CD4-positive, alpha-beta T cell (primary cell): ENCODE measurements at regions not wholly inside any gene's neighbourhood (a gene's known extent, or its start where the extent isn't known, plus 50 kb on each side); places are given as distances from the start of the nearest gene placed in this dataset.

Experiments
- ATAC-seq: fragments of 200-7000 bp; cut with Tn5 transposase; one replicate; pipeline ENCODE4 v1.10.0; 2022; ENCODE audit warnings: mild to moderate bottlenecking; ENCODE audit not compliant: poor library complexity
- CTCF ChIA-PET: fragments of 350-600 bp; sonication (Branson Sonifier 250); formaldehyde crosslinking; loops from one replicate; lab custom pipeline; 2021; ENCODE audit warnings: antibody characterized with exemption, inconsistent platforms; lab: Charles Lee
- POLR2A ChIA-PET: fragments of 350-600 bp; sonication (Branson Sonifier 250); formaldehyde crosslinking; loops from one replicate; lab custom pipeline; 2021; ENCODE audit warnings: antibody characterized with exemption, inconsistent platforms; lab: Charles Lee
- DNase-seq, 14 experiments: peaks; one replicate each; pipeline ENCODE4 v3.0.0-alpha.2; 2013 to 2020; ENCODE audit warnings: mixed read lengths in 2 of 14
- H3K27ac ChIP-seq, 2 donors: one replicate each; pipeline versions ENCODE4 v1.5.1 to v1.7.0; 2013; ENCODE audit warnings: low read length in 2 of 2, low read depth in 1 of 2, mild to moderate bottlenecking in 1 of 2
- H3K27me3 ChIP-seq, 2 experiments: 1 replicate in 1 of 2; 2 replicates in 1 of 2; pipeline versions ENCODE4 v1.6.1 to v1.7.0; 2013; ENCODE audit warnings: low read length in 2 of 2, control low read depth in 1 of 2, mild to moderate bottlenecking in 1 of 2, moderate library complexity in 1 of 2; ENCODE audit not compliant: insufficient read depth in 2 of 2, control insufficient read depth in 1 of 2
- H3K36me3 ChIP-seq: one replicate; pipeline ENCODE4 v1.6.1; 2013; ENCODE audit warnings: low read length, control low read depth; ENCODE audit not compliant: insufficient read depth
- H3K4me1 ChIP-seq: one replicate; pipeline ENCODE4 v1.6.1; 2013; ENCODE audit warnings: low read length, control low read depth; ENCODE audit not compliant: insufficient read depth
- H3K4me3 ChIP-seq: one replicate; pipeline ENCODE4 v1.5.1; 2013; ENCODE audit warnings: mild to moderate bottlenecking, low read length, moderate library complexity
- H3K9me3 ChIP-seq, 2 experiments: 1 replicate in 1 of 2; 2 replicates in 1 of 2; pipeline versions ENCODE4 v1.6.1 to v1.7.0; 2013; ENCODE audit warnings: low read length in 2 of 2, mild to moderate bottlenecking in 2 of 2, control low read depth in 1 of 2, moderate library complexity in 1 of 2; ENCODE audit not compliant: control insufficient read depth in 1 of 2, insufficient read depth in 1 of 2
- H3K27ac Mint-ChIP-seq: one replicate; pipeline ENCODE4 v1.8.0; 2020; ENCODE audit warnings: mixed read lengths
- H3K27me3 Mint-ChIP-seq: one replicate; pipeline ENCODE4 v1.8.0; 2021; ENCODE audit warnings: mixed read lengths
- H3K36me3 Mint-ChIP-seq: one replicate; pipeline ENCODE4 v1.8.0; 2021; ENCODE audit warnings: low read depth, mixed read lengths
- H3K4me1 Mint-ChIP-seq: one replicate; pipeline ENCODE4 v1.8.0; 2021; ENCODE audit warnings: low read depth, mixed read lengths
- H3K4me3 Mint-ChIP-seq: one replicate; pipeline ENCODE4 v1.8.0; 2020; ENCODE audit warnings: mild to moderate bottlenecking, mixed read lengths
- H3K9me3 Mint-ChIP-seq: one replicate; pipeline ENCODE4 v1.8.0; 2020; ENCODE audit warnings: mixed read lengths
- intact Hi-C, 2 experiments: fragments of 100-400 bp; cut with DNase I in 1 of 2; cut with micrococcal nuclease in 1 of 2; formaldehyde crosslinking; loops; one replicate each; pipeline versions ENCODE4 v1.15.1 to v1.9.0; 2023 to 2025; cut with DNase I, micrococcal nuclease
- TF ChIP-seq, protein P1 (sequence below): fragments of 200-600 bp; IDR thresholded peaks from one replicate; pipeline ENCODE4 v1.8.0; 2022; ENCODE audit warnings: antibody characterized with exemption, mild to moderate bottlenecking

- POLR2A ChIA-PET: no interaction called here
- Histone ChIP-seq H3K9me3 (peaks cover 6 to 22% of the 10 kb centered on the region in 2 experiments), H3K36me3 (no peaks in the 10 kb centered on the region), H3K4me3 (no peak overlapping the region), H3K27ac (no peak overlapping the region), H3K27me3 (no peaks in the 10 kb centered on the region), H3K4me1 (no peaks in the 10 kb centered on the region)
- DNase-seq (no peak), ATAC-seq (no peak)
- no peak overlapping the region for H3K27ac Mint-ChIP-seq
- no peaks in the 10 kb centered on the region for H3K4me1 Mint-ChIP-seq
- no peaks in the 10 kb centered on the region for H3K27me3 Mint-ChIP-seq
- intact Hi-C loops: no loop called here
- TF ChIP-seq, protein P1, sequence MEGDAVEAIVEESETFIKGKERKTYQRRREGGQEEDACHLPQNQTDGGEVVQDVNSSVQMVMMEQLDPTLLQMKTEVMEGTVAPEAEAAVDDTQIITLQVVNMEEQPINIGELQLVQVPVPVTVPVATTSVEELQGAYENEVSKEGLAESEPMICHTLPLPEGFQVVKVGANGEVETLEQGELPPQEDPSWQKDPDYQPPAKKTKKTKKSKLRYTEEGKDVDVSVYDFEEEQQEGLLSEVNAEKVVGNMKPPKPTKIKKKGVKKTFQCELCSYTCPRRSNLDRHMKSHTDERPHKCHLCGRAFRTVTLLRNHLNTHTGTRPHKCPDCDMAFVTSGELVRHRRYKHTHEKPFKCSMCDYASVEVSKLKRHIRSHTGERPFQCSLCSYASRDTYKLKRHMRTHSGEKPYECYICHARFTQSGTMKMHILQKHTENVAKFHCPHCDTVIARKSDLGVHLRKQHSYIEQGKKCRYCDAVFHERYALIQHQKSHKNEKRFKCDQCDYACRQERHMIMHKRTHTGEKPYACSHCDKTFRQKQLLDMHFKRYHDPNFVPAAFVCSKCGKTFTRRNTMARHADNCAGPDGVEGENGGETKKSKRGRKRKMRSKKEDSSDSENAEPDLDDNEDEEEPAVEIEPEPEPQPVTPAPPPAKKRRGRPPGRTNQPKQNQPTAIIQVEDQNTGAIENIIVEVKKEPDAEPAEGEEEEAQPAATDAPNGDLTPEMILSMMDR: no peak
- H3K4me3 Mint-ChIP-seq: no peak overlapping the region
- H3K36me3 Mint-ChIP-seq: no peaks in the 10 kb centered on the region
- peaks cover 10% of the 10 kb centered on the region for H3K9me3 Mint-ChIP-seq
- CTCF ChIA-PET: no interaction called here
Observed at GRCh38 chr5:101505891-101506570, 602.9 kb upstream of the ST8SIA4 start.

GRCh38 chr5:101482931-101483330, 579.8 kb upstream of the ST8SIA4 start:
- Mint-ChIP-seq H3K27ac (no peak overlapping the region), H3K4me1 (no peaks in the 10 kb centered on the region), H3K36me3 (no peaks in the 10 kb centered on the region), H3K9me3 (peaks cover 2% of the 10 kb centered on the region), H3K27me3 (no peaks in the 10 kb centered on the region), H3K4me3 (no peak overlapping the region)
- POLR2A ChIA-PET: no interaction called here
- Histone ChIP-seq H3K27me3 (no peaks in the 10 kb centered on the region), H3K27ac (no peak overlapping the region), H3K4me3 (no peak overlapping the region), H3K4me1 (no peaks in the 10 kb centered on the region), H3K9me3 (peaks cover 0 to 6% of the 10 kb centered on the region in 2 experiments), H3K36me3 (no peaks in the 10 kb centered on the region)
- DNase-seq: no peak
- CTCF ChIA-PET: no interaction called here
- TF ChIP-seq, protein P1: no peak
- no peak for ATAC-seq
- intact Hi-C loops: no loop called here

GRCh38 chr5:101473483-101473882, 570.4 kb upstream of the ST8SIA4 start:
- Histone ChIP-seq H3K9me3 (no peaks in the 10 kb centered on the region), H3K36me3 (no peaks in the 10 kb centered on the region), H3K27me3 (no peaks in the 10 kb centered on the region), H3K4me3 (no peak overlapping the region), H3K27ac (no peak overlapping the region), H3K4me1 (no peaks in the 10 kb centered on the region)
- DNase-seq (no peak), ATAC-seq (no peak)
- CTCF ChIA-PET: no interaction called here
- H3K9me3 Mint-ChIP-seq: no peaks in the 10 kb centered on the region
- intact Hi-C loops: no loop called here
- no peaks in the 10 kb centered on the region for H3K36me3 Mint-ChIP-seq
- H3K27ac Mint-ChIP-seq: no peak overlapping the region
- H3K4me3 Mint-ChIP-seq: no peak overlapping the region
- TF ChIP-seq, protein P1: no peak
- no peaks in the 10 kb centered on the region for H3K27me3 Mint-ChIP-seq
- no peaks in the 10 kb centered on the region for H3K4me1 Mint-ChIP-seq
- POLR2A ChIA-PET: no interaction called here
